Small intestine (tissue), 7 donors: ENCODE measurements at regions not wholly inside any gene's neighbourhood (a gene's known extent, or its start where the extent isn't known, plus 50 kb on each side); places are given as distances from the start of the nearest gene placed in this dataset.

Source experiments
- DNase-seq, 2 donors: peaks; one replicate each; pipeline versions ENCODE4 v3.0.0 to v3.0.0-alpha.2; 2013
- FAIRE-seq: peaks from 2 replicates; lab custom pipeline; 2012; peaks lifted over from hg19 to GRCh38; lab: Jason Lieb, UNC
- H3K27ac ChIP-seq, 3 donors: one replicate each; pipeline ENCODE4 v1.5.1; 2013; ENCODE audit warnings: low read length in 2 of 3, mild to moderate bottlenecking in 2 of 3, control low read depth in 1 of 3, inconsistent platforms in 1 of 3, low read depth in 1 of 3, moderate library complexity in 1 of 3
- H3K27me3 ChIP-seq, 3 donors: one replicate each; pipeline ENCODE4 v1.6.1; 2013; ENCODE audit warnings: low read length in 3 of 3, inconsistent platforms in 1 of 3; ENCODE audit not compliant: control insufficient read depth in 3 of 3, insufficient read depth in 3 of 3
- H3K36me3 ChIP-seq, 3 donors: one replicate each; pipeline ENCODE4 v1.6.1; 2013; ENCODE audit warnings: low read length in 3 of 3, inconsistent platforms in 1 of 3, low read depth in 1 of 3, mild to moderate bottlenecking in 1 of 3, moderate library complexity in 1 of 3; ENCODE audit not compliant: control insufficient read depth in 3 of 3, insufficient read depth in 2 of 3
- H3K4me1 ChIP-seq, 3 donors: one replicate each; pipeline ENCODE4 v1.6.1; 2013; ENCODE audit warnings: low read length in 2 of 3, inconsistent platforms in 1 of 3, low read depth in 1 of 3, mild to moderate bottlenecking in 1 of 3, moderate library complexity in 1 of 3; ENCODE audit not compliant: control insufficient read depth in 3 of 3, insufficient read depth in 2 of 3
- H3K4me3 ChIP-seq, 3 donors: one replicate each; pipeline ENCODE4 v1.5.1; 2013; ENCODE audit warnings: low read length in 3 of 3, control low read depth in 1 of 3, inconsistent platforms in 1 of 3, low read depth in 1 of 3, mild to moderate bottlenecking in 1 of 3, moderate library complexity in 1 of 3
- H3K9me3 ChIP-seq, 2 donors: one replicate each; pipeline ENCODE4 v1.6.1; 2013; ENCODE audit warnings: low read depth in 1 of 2, low read length in 1 of 2; ENCODE audit not compliant: control insufficient read depth in 2 of 2, insufficient read depth in 1 of 2
- WGBS, 3 donors: extraction: QIAGEN DNeasy Blood & Tissue Kit; methylation state at CpG; one replicate each; pipeline ENCODE4 v1.1.7; 2013; 5-methylcytosine and 5-hydroxymethylcytosine counted together
- donor health status: healthy with polysubstance abuse.
- donor health status: control.
- donor health status: control.
- donor health status: Bipolar disorder and iron deficiency.
- donor health status: healthy.

- WGBS, 3 donors: 57 to 68% (median 63%) methylated on average over 23 to 24 of the region's 24 CpGs
- no peaks in the 10 kb centered on the region for H3K36me3 ChIP-seq
- no peak overlapping the region for H3K27ac ChIP-seq
- H3K4me3 ChIP-seq: no peak overlapping the region
- H3K27me3 ChIP-seq: peaks cover 0 to 4% (median 0%) of the 10 kb centered on the region in 3 donors
- H3K9me3 ChIP-seq: no peaks in the 10 kb centered on the region
- no peaks in the 10 kb centered on the region for H3K4me1 ChIP-seq
- DNase-seq (no peak), FAIRE-seq (no peak)
Observed at GRCh38 chr22:49140911-49141665, 686.6 kb downstream of the BRD1 start.

GRCh38 chr22:49139492-49140151 is 688.1 kb downstream of the BRD1 start:
- Histone ChIP-seq H3K9me3 (no peaks in the 10 kb centered on the region), H3K4me3 (no peak overlapping the region), H3K27ac (no peak overlapping the region), H3K36me3 (no peaks in the 10 kb centered on the region), H3K27me3 (peaks cover 0 to 6% (median 0%) of the 10 kb centered on the region in 3 donors), H3K4me1 (no peaks in the 10 kb centered on the region)
- FAIRE-seq: no peak
- no peak for DNase-seq
- 66 to 81% (median 74%) methylated on average over 14 to 15 of the region's 15 CpGs for WGBS, 3 donors

DNA sequence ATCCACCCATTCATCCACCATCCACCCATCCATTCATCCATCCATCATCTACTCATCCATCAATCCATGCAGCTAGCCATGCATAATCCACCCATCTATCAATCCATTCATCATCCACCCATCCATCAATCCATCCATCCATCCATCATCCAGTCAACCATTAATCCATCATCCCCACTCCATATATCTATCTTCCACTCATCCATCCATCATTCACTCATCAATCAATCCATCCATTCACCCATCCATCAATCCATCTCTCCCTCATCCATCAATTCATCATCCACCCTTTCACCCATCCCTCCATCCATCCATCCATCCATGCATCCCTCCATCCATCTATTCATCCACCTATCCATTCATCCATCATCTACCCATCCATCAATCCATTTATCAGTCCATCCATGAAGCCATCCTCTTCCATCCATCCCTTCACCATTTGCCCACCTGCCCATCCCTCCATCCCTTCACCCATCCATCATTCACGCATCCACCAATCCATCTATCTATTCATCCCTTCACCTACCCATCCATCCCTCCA is 689.4 kb downstream of the BRD1 start:
- no peak overlapping the region for H3K4me3 ChIP-seq
- no peaks in the 10 kb centered on the region for H3K4me1 ChIP-seq
- H3K9me3 ChIP-seq: no peaks in the 10 kb centered on the region
- 89 to 100% (median 94%) methylated on average over 1 of the region's 1 CpG for WGBS, 3 donors
- H3K27me3 ChIP-seq: peaks cover 0 to 11% (median 0%) of the 10 kb centered on the region in 3 donors
- no peaks in the 10 kb centered on the region for H3K36me3 ChIP-seq
- no peak overlapping the region for H3K27ac ChIP-seq
- DNase-seq: no peak
- no peak for FAIRE-seq

- no peak for DNase-seq
- H3K27ac ChIP-seq: no peak overlapping the region
- H3K36me3 ChIP-seq: no peaks in the 10 kb centered on the region
- H3K4me3 ChIP-seq: no peak overlapping the region
- H3K27me3 ChIP-seq: peaks cover 0 to 8% (median 0%) of the 10 kb centered on the region in 3 donors
- FAIRE-seq: no peak
- H3K4me1 ChIP-seq: no peaks in the 10 kb centered on the region
- 69 to 78% (median 76%) methylated on average over 7 of the region's 7 CpGs for WGBS, 3 donors
- no peaks in the 10 kb centered on the region for H3K9me3 ChIP-seq
Observed at GRCh38 chr22:49137206-49137840, 690.4 kb downstream of the BRD1 start.

GRCh38 chr22:49136816-49137180 is 690.9 kb downstream of the BRD1 start:
- Histone ChIP-seq H3K27ac (no peak overlapping the region), H3K27me3 (peaks cover 0 to 8% (median 0%) of the 10 kb centered on the region in 3 donors)
- no peak for FAIRE-seq

GRCh38 chr22:49136041-49136815 is 691.4 kb downstream of the BRD1 start:
- Histone ChIP-seq H3K4me3 (no peak overlapping the region), H3K36me3 (no peaks in the 10 kb centered on the region), H3K9me3 (no peaks in the 10 kb centered on the region), H3K27me3 (peaks cover 0 to 8% (median 0%) of the 10 kb centered on the region in 3 donors), H3K4me1 (no peaks in the 10 kb centered on the region), H3K27ac (no peak overlapping the region)
- FAIRE-seq: no peak
- 75% methylated on average over 25 of the region's 25 CpGs for WGBS, 3 donors
- DNase-seq: no peak

More at GRCh38 chr22:49136816-49137180, 690.9 kb downstream of the BRD1 start:
- Histone ChIP-seq H3K9me3 (no peaks in the 10 kb centered on the region), H3K4me3 (no peak overlapping the region), H3K36me3 (no peaks in the 10 kb centered on the region), H3K4me1 (no peaks in the 10 kb centered on the region)
- 79 to 89% (median 80%) methylated on average over 9 of the region's 9 CpGs for WGBS, 3 donors
- no peak for DNase-seq

DNA sequence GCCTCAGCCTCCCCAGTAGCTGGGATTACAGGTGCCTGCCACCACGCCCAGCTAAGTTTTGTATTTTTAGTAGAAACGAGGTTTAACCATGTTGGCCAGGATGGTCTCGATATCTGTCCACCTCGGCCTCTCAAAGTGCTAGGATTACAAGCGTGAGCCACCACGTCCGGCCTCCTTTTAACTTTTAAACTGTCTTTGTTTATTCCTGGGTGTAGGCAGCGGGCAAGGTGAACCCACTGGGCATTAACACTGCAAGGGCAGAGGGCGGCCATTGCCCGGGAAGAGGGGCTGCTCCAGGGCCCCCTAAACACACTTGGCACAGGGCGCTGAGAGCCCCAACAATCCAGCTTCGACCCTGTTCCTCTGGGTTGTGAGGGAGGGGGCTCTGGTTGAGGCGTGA is 693.6 kb downstream of the BRD1 start:
- 73 to 87% (median 75%) methylated on average over 13 of the region's 13 CpGs for whole genome bisulfite sequencing, 3 donors
- Histone ChIP-seq H3K4me1 (no peaks in the 10 kb centered on the region), H3K27ac (no peak overlapping the region), H3K9me3 (no peaks in the 10 kb centered on the region), H3K4me3 (no peak overlapping the region), H3K27me3 (peaks cover 0 to 7% (median 0%) of the 10 kb centered on the region in 3 donors), H3K36me3 (no peaks in the 10 kb centered on the region)
- DNase-seq (no peak), FAIRE-seq (no peak)

DNA sequence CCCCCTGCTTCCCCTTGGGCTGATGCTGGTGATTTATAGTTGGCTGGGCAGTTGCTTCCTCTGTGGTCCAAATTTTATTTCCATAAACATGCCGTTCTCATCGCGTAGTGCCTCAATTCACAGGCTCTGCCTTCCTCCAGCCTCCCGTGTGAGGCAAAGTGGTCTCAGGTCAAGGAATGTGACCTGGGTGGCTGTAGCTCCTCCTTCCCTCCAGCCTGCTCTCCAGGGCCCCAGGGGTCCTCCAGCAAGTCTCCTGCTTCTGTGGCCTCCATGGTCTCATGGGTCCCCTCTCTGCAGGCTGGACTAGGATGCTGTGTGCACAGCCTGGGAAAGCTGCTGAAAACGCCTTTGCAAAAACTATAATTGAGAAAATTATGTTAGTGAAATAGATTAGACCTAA is 694.1 kb downstream of the BRD1 start:
- Histone ChIP-seq H3K9me3 (no peaks in the 10 kb centered on the region), H3K4me1 (no peaks in the 10 kb centered on the region), H3K36me3 (no peaks in the 10 kb centered on the region), H3K27ac (no peak overlapping the region), H3K4me3 (no peak overlapping the region), H3K27me3 (peaks cover 0 to 7% (median 0%) of the 10 kb centered on the region in 3 donors)
- DNase-seq (no peak), FAIRE-seq (no peak)
- WGBS, 3 donors: 38 to 44% (median 40%) methylated on average over 5 of the region's 5 CpGs
